ENCODE measurements at regions not wholly inside any gene's neighbourhood (a gene's known extent, or its start where the extent isn't known, plus 50 kb on each side); places are given as distances from the start of the nearest gene placed in this dataset.
"Not testable (repeated sequence)": the region's sequence is repeated elsewhere in the genome, so short reads cannot be mapped to it uniquely, and the experiment has no call there.

DNA sequence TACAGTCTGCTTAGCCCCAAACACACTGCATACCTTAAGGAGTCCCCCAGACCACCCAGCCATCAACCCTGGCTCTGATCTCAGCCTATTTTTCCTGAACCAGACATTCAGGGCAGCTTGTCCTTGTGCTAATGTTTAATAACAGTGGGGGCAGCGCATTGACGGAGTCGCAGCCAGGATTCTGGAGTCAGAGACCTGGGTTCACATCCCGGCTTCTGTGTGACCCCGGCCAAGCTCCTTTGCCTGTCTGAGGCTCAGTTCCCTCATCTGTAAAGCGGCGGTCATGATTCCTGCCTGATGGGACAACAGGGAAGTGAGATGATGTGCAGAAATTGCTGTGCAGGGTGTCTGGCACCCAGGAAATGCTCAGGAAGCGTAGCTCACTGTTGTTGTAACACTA is 63.1 kb downstream of the MATN1 start:
- no peak overlapping the region for H3K27ac Mint-ChIP-seq
- DNase-seq, result no peak
- H3K4me1 Mint-ChIP-seq, result no peaks in the 10 kb centered on the region
- no peaks in the 10 kb centered on the region for H3K36me3 Mint-ChIP-seq (ENCODE audit: low read depth)
- no peaks in the 10 kb centered on the region for H3K27me3 Mint-ChIP-seq
- intact Hi-C loops (cut with micrococcal nuclease), result no loop called here
- H3K4me3 Mint-ChIP-seq, result no peak overlapping the region
- no peaks in the 10 kb centered on the region for H3K9me3 Mint-ChIP-seq

- Mint-ChIP-seq H3K36me3 (ENCODE audit: low read depth) (no peaks in the 10 kb centered on the region), H3K27ac (no peak overlapping the region), H3K27me3 (no peaks in the 10 kb centered on the region), H3K4me1 (no peaks in the 10 kb centered on the region), H3K4me3 (no peak overlapping the region), H3K9me3 (no peaks in the 10 kb centered on the region)
- no peak for DNase-seq
- intact Hi-C loops (cut with micrococcal nuclease), result no loop called here
Observed at GRCh38 chr1:30659702-30660101, 63.7 kb downstream of the MATN1 start.

- H3K4me1 Mint-ChIP-seq; H3K36me3 Mint-ChIP-seq (ENCODE audit: low read depth); H3K9me3 Mint-ChIP-seq; intact Hi-C loops (cut with micrococcal nuclease); H3K4me3 Mint-ChIP-seq; DNase-seq; H3K27ac Mint-ChIP-seq; H3K27me3 Mint-ChIP-seq: not testable (repeated sequence)
Observed at GRCh38 chr1:30658375-30658774, 65.0 kb downstream of the MATN1 start.

- Mint-ChIP-seq H3K4me1 (no peaks in the 10 kb centered on the region), H3K27ac (no peak overlapping the region), H3K27me3 (no peaks in the 10 kb centered on the region), H3K9me3 (no peaks in the 10 kb centered on the region), H3K36me3 (ENCODE audit: low read depth) (no peaks in the 10 kb centered on the region), H3K4me3 (no peak overlapping the region)
- intact Hi-C loops (cut with micrococcal nuclease), result no loop called here
- DNase-seq, result no peak
Observed at GRCh38 chr1:30658014-30658336, 65.4 kb downstream of the MATN1 start.

DNA sequence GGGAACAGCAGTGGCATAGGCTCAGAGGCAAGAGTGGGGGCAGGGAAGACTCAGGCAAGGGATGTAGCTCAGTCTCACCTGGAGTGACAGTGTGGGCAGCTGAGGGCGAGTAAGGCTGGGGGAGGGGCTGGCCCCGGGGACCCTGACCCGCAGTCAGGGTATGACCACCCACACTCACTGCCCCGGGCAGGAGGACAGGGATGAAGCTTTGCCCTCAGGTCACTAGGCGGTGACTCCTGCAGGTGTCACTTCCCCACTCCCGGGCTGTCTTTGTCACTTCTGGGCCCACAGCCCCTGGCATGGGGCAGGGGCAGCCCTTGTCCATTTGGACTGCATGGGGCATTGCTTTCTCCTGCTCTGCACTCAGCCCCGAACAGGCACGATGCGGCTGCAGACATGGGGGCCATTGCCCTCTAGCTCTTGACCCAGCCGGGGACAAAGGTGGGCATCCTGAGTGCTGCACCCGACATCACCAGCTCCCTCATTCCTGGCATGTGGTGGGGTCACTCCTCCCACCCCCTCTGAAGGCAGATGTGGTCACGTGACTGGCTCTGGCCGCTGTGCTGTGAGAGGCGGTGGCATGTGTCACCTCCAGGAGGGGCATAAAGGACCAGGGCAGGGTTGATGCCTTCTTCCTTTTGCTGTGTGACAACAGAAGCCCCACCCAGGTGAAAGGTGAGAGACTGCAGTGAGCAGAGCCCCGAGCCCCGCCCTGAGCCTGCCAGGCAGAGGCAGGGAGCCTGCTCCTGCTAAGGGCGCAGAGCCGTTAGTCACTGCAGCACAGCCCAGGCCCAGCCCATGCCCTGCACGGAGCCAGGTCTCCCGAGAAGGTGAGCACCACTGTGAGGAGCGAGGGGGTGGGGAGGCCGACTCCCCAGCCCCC is 66.0 kb downstream of the MATN1 start:
- Mint-ChIP-seq H3K27me3 (no peaks in the 10 kb centered on the region), H3K4me3 (no peak overlapping the region), H3K36me3 (ENCODE audit: low read depth) (no peaks in the 10 kb centered on the region), H3K9me3 (no peaks in the 10 kb centered on the region), H3K27ac (no peak overlapping the region), H3K4me1 (no peaks in the 10 kb centered on the region)
- no peak for DNase-seq
- intact Hi-C loops (cut with micrococcal nuclease), result no loop called here

- no peak for DNase-seq
- Mint-ChIP-seq H3K4me3 (no peak overlapping the region), H3K36me3 (ENCODE audit: low read depth) (no peaks in the 10 kb centered on the region), H3K9me3 (no peaks in the 10 kb centered on the region), H3K27ac (no peak overlapping the region), H3K4me1 (no peaks in the 10 kb centered on the region), H3K27me3 (no peaks in the 10 kb centered on the region)
- intact Hi-C loops (cut with micrococcal nuclease), result no loop called here
Observed at GRCh38 chr1:30656171-30656940, 67.0 kb downstream of the MATN1 start.

GRCh38 chr1:30655672-30656071 is 67.7 kb downstream of the MATN1 start:
- Mint-ChIP-seq H3K27ac (no peak overlapping the region), H3K4me1 (no peaks in the 10 kb centered on the region), H3K36me3 (ENCODE audit: low read depth) (no peaks in the 10 kb centered on the region), H3K27me3 (no peaks in the 10 kb centered on the region), H3K4me3 (no peak overlapping the region), H3K9me3 (no peaks in the 10 kb centered on the region)
- DNase-seq, result no peak
- intact Hi-C loops (cut with micrococcal nuclease), result no loop called here

GRCh38 chr1:30654188-30654587 is 69.2 kb downstream of the MATN1 start:
- Mint-ChIP-seq H3K4me1 (no peaks in the 10 kb centered on the region), H3K27me3 (peaks cover 2% of the 10 kb centered on the region), H3K9me3 (no peaks in the 10 kb centered on the region), H3K27ac (no peak overlapping the region), H3K36me3 (ENCODE audit: low read depth) (no peaks in the 10 kb centered on the region), H3K4me3 (no peak overlapping the region)
- DNase-seq, result no peak
- intact Hi-C loops (cut with micrococcal nuclease), result no loop called here

- intact Hi-C loops (cut with micrococcal nuclease), result no loop called here
- no peaks in the 10 kb centered on the region for H3K4me1 Mint-ChIP-seq
- no peak for DNase-seq
- H3K27ac Mint-ChIP-seq, result no peak overlapping the region
- H3K4me3 Mint-ChIP-seq, result no peak overlapping the region
- no peaks in the 10 kb centered on the region for H3K9me3 Mint-ChIP-seq
- H3K36me3 Mint-ChIP-seq (ENCODE audit: low read depth), result no peaks in the 10 kb centered on the region
- H3K27me3 Mint-ChIP-seq, result peaks cover 2% of the 10 kb centered on the region
Observed at GRCh38 chr1:30652152-30652841, 71.1 kb downstream of the MATN1 start.

GRCh38 chr1:30651395-30651794 is 72.0 kb downstream of the MATN1 start:
- DNase-seq; H3K27me3 Mint-ChIP-seq; intact Hi-C loops (cut with micrococcal nuclease); H3K4me1 Mint-ChIP-seq; H3K9me3 Mint-ChIP-seq; H3K36me3 Mint-ChIP-seq (ENCODE audit: low read depth); H3K4me3 Mint-ChIP-seq: not testable (repeated sequence)
- peak overlapping the region; percentile 20 for H3K27ac Mint-ChIP-seq

GRCh38 chr1:30650968-30651320 is 72.4 kb downstream of the MATN1 start:
- no peaks in the 10 kb centered on the region for H3K9me3 Mint-ChIP-seq
- H3K27me3 Mint-ChIP-seq, result peaks cover 2% of the 10 kb centered on the region
- H3K4me3 Mint-ChIP-seq, result no peak overlapping the region
- no peak for DNase-seq
- intact Hi-C loops (cut with micrococcal nuclease), result no loop called here
- no peaks in the 10 kb centered on the region for H3K36me3 Mint-ChIP-seq (ENCODE audit: low read depth)
- H3K4me1 Mint-ChIP-seq, result no peaks in the 10 kb centered on the region
- H3K27ac Mint-ChIP-seq, result peak overlapping the region; percentile 20

DNA sequence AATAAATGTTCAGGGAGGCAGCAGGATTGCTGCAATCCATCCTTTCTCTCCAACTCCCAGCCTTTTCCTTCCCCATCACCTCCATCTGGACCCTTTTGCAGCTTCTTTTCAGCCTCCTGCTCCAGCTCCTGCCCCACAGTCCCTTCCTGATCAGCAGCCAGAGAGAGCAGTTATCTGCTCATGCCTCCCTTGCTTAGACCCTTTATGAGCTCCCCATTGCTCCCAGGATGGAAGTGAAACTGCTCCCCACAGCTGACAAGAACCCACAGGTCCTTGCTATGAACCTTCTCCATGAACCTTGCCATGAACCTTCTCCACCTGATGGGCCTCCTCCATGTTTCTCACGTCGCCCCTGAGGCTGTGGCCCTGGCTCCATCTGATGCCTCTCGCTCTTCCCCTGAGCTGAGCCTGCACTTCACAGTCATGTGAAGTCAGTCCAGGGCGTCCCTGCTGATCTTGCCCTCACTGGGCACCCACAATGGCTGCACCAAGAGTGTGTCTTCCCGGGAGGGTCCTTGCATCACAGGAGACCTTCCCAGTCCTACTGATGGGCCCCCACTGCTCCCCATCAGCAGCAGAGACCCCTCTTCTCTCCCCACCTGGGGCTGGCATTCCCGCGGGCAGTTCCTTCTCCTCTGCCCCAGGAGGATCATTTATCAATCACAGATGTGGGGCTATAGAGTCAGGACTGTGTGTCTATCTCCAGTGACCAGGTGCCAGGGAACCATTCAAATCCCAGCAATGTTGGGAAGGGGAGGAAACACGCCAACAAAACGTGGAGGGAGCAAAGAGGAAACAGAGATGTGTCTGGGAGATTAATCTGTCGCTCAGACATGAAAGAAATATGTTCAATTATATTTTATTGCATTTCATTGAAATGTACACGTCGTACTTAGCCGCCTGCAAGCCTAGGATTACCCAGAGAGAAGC is 73.1 kb downstream of the MATN1 start:
- Mint-ChIP-seq H3K27me3 (peaks cover 2% of the 10 kb centered on the region), H3K9me3 (no peaks in the 10 kb centered on the region), H3K4me1 (no peaks in the 10 kb centered on the region), H3K36me3 (ENCODE audit: low read depth) (no peaks in the 10 kb centered on the region), H3K27ac (no peak overlapping the region), H3K4me3 (no peak overlapping the region)
- intact Hi-C loops (cut with micrococcal nuclease), result no loop called here
- DNase-seq, result no peak

DNA sequence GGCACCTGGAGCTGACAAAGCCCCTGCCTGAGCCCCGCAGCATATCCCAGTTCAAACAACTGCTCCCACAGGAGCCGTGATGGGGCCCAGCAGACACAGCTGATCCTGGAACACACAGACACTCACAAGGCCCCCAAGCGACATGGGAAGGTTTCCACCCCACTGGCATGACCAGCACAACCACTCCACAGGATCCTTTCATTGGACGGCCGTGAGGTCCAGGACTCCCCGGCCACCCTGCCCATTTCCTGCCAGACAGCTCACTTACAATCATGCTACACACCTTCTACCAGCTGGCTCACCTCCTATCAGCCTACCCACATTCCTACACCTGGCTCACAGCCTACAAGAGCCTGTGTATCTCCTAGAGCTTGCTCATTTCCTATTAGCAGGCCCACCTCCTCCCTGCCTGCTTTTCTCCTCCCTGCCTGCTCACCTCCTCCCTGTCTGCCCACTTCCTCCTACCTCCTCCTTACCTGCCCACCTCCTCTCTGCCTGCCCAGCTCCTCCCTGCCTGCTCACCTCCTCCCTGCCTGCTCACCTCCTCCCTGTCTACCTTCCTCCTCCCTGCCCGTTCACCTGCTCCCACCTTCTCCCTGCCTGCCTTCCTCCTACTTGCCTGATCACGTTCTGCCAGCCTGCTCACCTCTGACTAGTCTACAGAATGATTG is 73.9 kb downstream of the MATN1 start:
- H3K36me3 Mint-ChIP-seq (ENCODE audit: low read depth), result no peaks in the 10 kb centered on the region
- H3K9me3 Mint-ChIP-seq, result no peaks in the 10 kb centered on the region
- H3K4me3 Mint-ChIP-seq, result no peak overlapping the region
- intact Hi-C loops (cut with micrococcal nuclease), result no loop called here
- no peaks in the 10 kb centered on the region for H3K4me1 Mint-ChIP-seq
- no peak for DNase-seq
- peaks cover 2% of the 10 kb centered on the region for H3K27me3 Mint-ChIP-seq
- peak overlapping the region; percentile 51 for H3K27ac Mint-ChIP-seq

All from activated CD4-positive, alpha-beta T cell treated with anti-CD3 and anti-CD28 coated beads, Interleukin-2, amount 10 ng/mL, durations not matched to agents 24 days and 14 days (primary cell).